H1 (cell line): ENCODE measurements at regions not wholly inside any gene's neighbourhood (a gene's known extent, or its start where the extent isn't known, plus 50 kb on each side); places are given as distances from the start of the nearest gene placed in this dataset.

Experiments
- CTCF ChIA-PET: fragments of 300-600 bp; sonication (Branson Sonifier 250); formaldehyde crosslinking; loops from one replicate; lab custom pipeline; 2021; ENCODE audit not compliant: partially characterized antibody; lab: Charles Lee
- POLR2A ChIA-PET: fragments of 300-600 bp; sonication (Branson Sonifier 250); formaldehyde crosslinking; loops from one replicate; lab custom pipeline; 2021; ENCODE audit warnings: inconsistent platforms; ENCODE audit not compliant: partially characterized antibody; lab: Charles Lee
- DNase-seq, 2 experiments: peaks; one replicate each; pipeline versions ENCODE4 v3.0.0 to v3.0.0-alpha.2; 2010 to 2022; ENCODE audit warnings: low spot score in 2 of 2, low read depth in 1 of 2, mixed read lengths in 1 of 2
- FAIRE-seq: peaks from 2 replicates; lab custom pipeline; 2011; peaks lifted over from hg19 to GRCh38; lab: Jason Lieb, UNC
- H2AFZ ChIP-seq: 2 replicates; pipeline ENCODE4 v1.8.1; 2012; ENCODE audit warnings: low read length, inconsistent platforms
- H2AK5ac ChIP-seq: 2 replicates; pipeline ENCODE4 v1.6.1; 2013; ENCODE audit warnings: low read depth, low read length
- H2BK120ac ChIP-seq: replicated peaks from 2 replicates; pipeline ENCODE3; 2013; ENCODE audit warnings: low read depth, low read length, inconsistent platforms
- H2BK12ac ChIP-seq: 2 replicates; pipeline ENCODE4 v1.6.1; 2013; ENCODE audit warnings: low read depth, low read length
- H2BK15ac ChIP-seq: 2 replicates; pipeline ENCODE4 v1.6.1; 2013; ENCODE audit warnings: low read length
- H2BK20ac ChIP-seq: 2 replicates; pipeline ENCODE4 v1.6.1; 2013; ENCODE audit warnings: low read length
- H2BK5ac ChIP-seq: 2 replicates; pipeline ENCODE4 v1.6.1; 2013; ENCODE audit warnings: low read depth, low read length
- H3K14ac ChIP-seq: 2 replicates; pipeline ENCODE4 v1.6.1; 2013; ENCODE audit warnings: inconsistent platforms; ENCODE audit not compliant: insufficient read length
- H3K18ac ChIP-seq: 2 replicates; pipeline ENCODE4 v1.6.1; 2013; ENCODE audit warnings: low read length; ENCODE audit errors: extremely low read depth
- H3K23ac ChIP-seq: 2 replicates; pipeline ENCODE4 v1.6.1; 2013; ENCODE audit warnings: inconsistent platforms; ENCODE audit not compliant: insufficient read length
- H3K23me2 ChIP-seq: 2 replicates; pipeline ENCODE4 v1.6.1; 2013; ENCODE audit warnings: low read depth, low read length
- H3K27ac ChIP-seq: 2 replicates; pipeline ENCODE4 v1.6.1; 2011; ENCODE audit warnings: low read depth, low read length, inconsistent platforms
- H3K27me3 ChIP-seq, 4 experiments: replicated peaks in 1 of 4; 1 replicate in 1 of 4; 2 replicates in 3 of 4; pipeline versions ENCODE4 v1.6.1 to v1.8.1; 2011 to 2013; ENCODE audit warnings: low read length in 3 of 4, mild to moderate bottlenecking in 3 of 4, inconsistent platforms in 2 of 4, mixed read lengths in 2 of 4, moderate library complexity in 1 of 4; ENCODE audit not compliant: control insufficient read depth in 3 of 4, insufficient read depth in 3 of 4; ENCODE audit errors: extremely low read depth in 1 of 4
- H3K36me3 ChIP-seq, 4 experiments: 2 replicates each; pipeline versions ENCODE4 v1.6.1 to v1.8.1; 2011 to 2013; ENCODE audit warnings: mild to moderate bottlenecking in 4 of 4, low read length in 3 of 4, moderate library complexity in 2 of 4, control low read depth in 1 of 4, inconsistent platforms in 1 of 4; ENCODE audit not compliant: insufficient read depth in 4 of 4, control insufficient read depth in 2 of 4
- H3K4ac ChIP-seq: replicated peaks from 2 replicates; pipeline ENCODE3; 2013; ENCODE audit warnings: low read length, low read depth, mixed read lengths, inconsistent platforms; ENCODE audit not compliant: insufficient read length
- H3K4me1 ChIP-seq, 4 experiments: replicated peaks in 1 of 4; 1 replicate in 1 of 4; 2 replicates in 3 of 4; pipeline versions ENCODE4 v1.6.1 to v1.8.1; 2011 to 2013; ENCODE audit warnings: low read length in 3 of 4, inconsistent platforms in 2 of 4, mixed read lengths in 1 of 4; ENCODE audit not compliant: insufficient read depth in 4 of 4, control insufficient read depth in 3 of 4
- H3K4me2 ChIP-seq, 2 experiments: 2 replicates each; pipeline versions ENCODE4 v1.6.1 to v1.8.1; 2011 to 2013; ENCODE audit warnings: low read depth in 2 of 2, low read length in 2 of 2, control low read depth in 1 of 2, inconsistent platforms in 1 of 2, mild to moderate bottlenecking in 1 of 2; ENCODE audit not compliant: insufficient read depth in 1 of 2
- H3K4me3 ChIP-seq, 4 experiments: fragments of 200-600, 300-600 bp in 1 of 4; sonication (generic), shearing (Covaris generic), sonication (Bioruptor Twin) in 1 of 4; 2 replicates each; pipeline versions ENCODE4 v1.5.1 to v1.8.1; 2011 to 2016; ENCODE audit warnings: low read length in 4 of 4, low read depth in 3 of 4, control low read depth in 2 of 4, inconsistent platforms in 2 of 4, mild to moderate bottlenecking in 2 of 4, mixed read lengths in 1 of 4, moderate library complexity in 1 of 4; ENCODE audit not compliant: insufficient read depth in 2 of 4; ENCODE audit errors: extremely low read depth in 1 of 4
- H3K56ac ChIP-seq: replicated peaks from 2 replicates; pipeline ENCODE3; 2013; ENCODE audit warnings: low read depth, mild to moderate bottlenecking, mixed read lengths, low read length, inconsistent platforms; ENCODE audit not compliant: insufficient read length
- H3K79me1 ChIP-seq: 2 replicates; pipeline ENCODE4 v1.6.1; 2013; ENCODE audit warnings: low read depth, low read length, control low read depth
- H3K79me2 ChIP-seq, 2 experiments: 2 replicates each; pipeline versions ENCODE4 v1.6.1 to v1.8.1; 2012 to 2013; ENCODE audit warnings: low read length in 2 of 2, mild to moderate bottlenecking in 2 of 2, inconsistent platforms in 1 of 2; ENCODE audit not compliant: insufficient read depth in 2 of 2, control insufficient read depth in 1 of 2
- H3K9ac ChIP-seq, 4 experiments: replicated peaks in 1 of 4; 1 replicate in 1 of 4; 2 replicates in 3 of 4; pipeline versions ENCODE4 v1.6.1 to v1.8.1; 2011 to 2013; ENCODE audit warnings: low read depth in 3 of 4, low read length in 3 of 4, control low read depth in 2 of 4, mild to moderate bottlenecking in 2 of 4, moderate library complexity in 2 of 4, inconsistent platforms in 1 of 4; ENCODE audit errors: extremely low read depth in 1 of 4
- H3K9me3 ChIP-seq, 2 experiments: 2 replicates each; pipeline versions ENCODE4 v1.6.1 to v1.8.1; 2012 to 2013; ENCODE audit warnings: mild to moderate bottlenecking in 2 of 2, moderate library complexity in 2 of 2, control low read depth in 1 of 2, inconsistent platforms in 1 of 2, low read depth in 1 of 2, low read length in 1 of 2, mixed read lengths in 1 of 2; ENCODE audit not compliant: insufficient read depth in 2 of 2
- H4K20me1 ChIP-seq, 2 experiments: replicated peaks in 1 of 2; 2 replicates each; pipeline versions ENCODE3 to v1.8.1; 2011 to 2013; ENCODE audit warnings: inconsistent platforms in 2 of 2, low read length in 2 of 2, mild to moderate bottlenecking in 1 of 2; ENCODE audit not compliant: insufficient read depth in 2 of 2, control insufficient read depth in 1 of 2
- H4K5ac ChIP-seq: 2 replicates; pipeline ENCODE4 v1.6.1; 2013; ENCODE audit warnings: low read length, low read depth, mixed read lengths, inconsistent platforms; ENCODE audit not compliant: insufficient read length
- H4K8ac ChIP-seq: 2 replicates; pipeline ENCODE4 v1.8.0; 2013; ENCODE audit warnings: mild to moderate bottlenecking, moderate library complexity, low read length, inconsistent platforms; ENCODE audit not compliant: insufficient read depth; ENCODE audit errors: extremely low read depth
- H4K91ac ChIP-seq: replicated peaks from 2 replicates; pipeline ENCODE3; 2013; ENCODE audit warnings: low read length, mixed read lengths, inconsistent platforms; ENCODE audit not compliant: insufficient read length
- BRCA1 ChIP-seq: IDR thresholded peaks from 2 replicates; pipeline ENCODE4 v1.6.1; 2012; ENCODE audit warnings: low read depth, low read length, improper control_type of control experiment
- CBX8 ChIP-seq: fragments of 300-800, 300-1000 bp; sonication (generic); IDR thresholded peaks from 2 replicates; pipeline ENCODE4 v1.7.1; 2016; ENCODE audit warnings: low read depth, low read length, borderline replicate concordance
- CHD1 ChIP-seq: IDR thresholded peaks from 2 replicates; pipeline ENCODE4 v1.6.1; 2012; ENCODE audit warnings: low read depth, low read length, improper control_type of control experiment
- CHD2 ChIP-seq: IDR thresholded peaks from 2 replicates; pipeline ENCODE4 v1.6.1; 2012; ENCODE audit warnings: low read length, improper control_type of control experiment
- E2F6 ChIP-seq: IDR thresholded peaks from 2 replicates; pipeline ENCODE4 v1.6.1; 2012; ENCODE audit warnings: inconsistent platforms
- EGR1 ChIP-seq: IDR thresholded peaks from 2 replicates; pipeline ENCODE4 v1.6.1; 2011; ENCODE audit warnings: low read depth, low read length, borderline replicate concordance
- HDAC6 ChIP-seq: IDR thresholded peaks from one replicate; pipeline ENCODE4 v1.7.1; 2012; ENCODE audit warnings: low read depth, mild to moderate bottlenecking, inconsistent platforms, low read length, moderate library complexity
- JUN ChIP-seq: IDR thresholded peaks from 2 replicates; pipeline ENCODE4 v1.6.1; 2011; ENCODE audit warnings: low read depth, mild to moderate bottlenecking, improper control_type of control experiment, low read length
- KDM1A ChIP-seq: fragments of 200-600, 300-600 bp; sonication (generic); IDR thresholded peaks from 2 replicates; pipeline ENCODE4 v1.7.1; 2016; ENCODE audit warnings: mild to moderate bottlenecking, low read length, borderline replicate concordance
- POLR2A ChIP-seq, 2 experiments: IDR thresholded peaks; 1 replicate in 1 of 2; 2 replicates in 1 of 2; pipeline ENCODE4 v1.6.1; 2011; ENCODE audit warnings: low read depth in 2 of 2, low read length in 2 of 2, mild to moderate bottlenecking in 2 of 2; ENCODE audit errors: control extremely low read depth in 1 of 2
- POLR2AphosphoS5 ChIP-seq: IDR thresholded peaks from 2 replicates; pipeline ENCODE4 v1.6.1; 2011; ENCODE audit warnings: low read depth, low read length
- RAD21 ChIP-seq, 2 experiments: IDR thresholded peaks in 1 of 2; conservative IDR thresholded peaks in 1 of 2; 2 replicates each; pipeline ENCODE4 v1.6.1; 2011; ENCODE audit warnings: low read depth in 2 of 2, low read length in 2 of 2, improper control_type of control experiment in 1 of 2, inconsistent platforms in 1 of 2, mild to moderate bottlenecking in 1 of 2, moderate library complexity in 1 of 2
- RNF2 ChIP-seq: fragments of 200-900, 300-1000 bp; sonication (generic); IDR thresholded peaks from 2 replicates; pipeline ENCODE4 v1.7.1; 2016; ENCODE audit warnings: borderline replicate concordance, low read depth, mild to moderate bottlenecking, antibody characterized with exemption, low read length; ENCODE audit not compliant: poor library complexity, severe bottlenecking; ENCODE audit errors: missing control alignments
- SUZ12 ChIP-seq: fragments of 200-600 bp; sonication (generic); IDR thresholded peaks from 2 replicates; pipeline ENCODE4 v1.6.1; 2012; ENCODE audit warnings: mild to moderate bottlenecking, inconsistent platforms, low read length, moderate library complexity, mixed read lengths
- TAF1 ChIP-seq: IDR thresholded peaks from 2 replicates; pipeline ENCODE4 v1.6.1; 2011; ENCODE audit warnings: mild to moderate bottlenecking, low read depth, low read length
- TCF12 ChIP-seq: IDR thresholded peaks from 2 replicates; pipeline ENCODE4 v1.6.1; 2011; ENCODE audit warnings: low read depth, mild to moderate bottlenecking, low read length

- H3K18ac ChIP-seq, result no peak overlapping the region
- no peak for FAIRE-seq
- no peaks in the 10 kb centered on the region for H4K20me1 ChIP-seq
- H3K36me3 ChIP-seq, result no peaks in the 10 kb centered on the region
- no peak overlapping the region for H2AFZ ChIP-seq
- H2BK20ac ChIP-seq, result no peak overlapping the region
- no peak overlapping the region for H3K4me3 ChIP-seq
- no peak overlapping the region for H3K4me2 ChIP-seq
- H2AK5ac ChIP-seq, result no peak overlapping the region
- H4K5ac ChIP-seq, result no peak overlapping the region
- no peak overlapping the region for H2BK15ac ChIP-seq
- DNase-seq, result no peak
- no peak overlapping the region for H2BK120ac ChIP-seq
- POLR2A ChIA-PET, result no interaction called here
- no peaks in the 10 kb centered on the region for H3K4me1 ChIP-seq
- H3K23ac ChIP-seq, result no peak overlapping the region
- H3K27me3 ChIP-seq, result no peaks in the 10 kb centered on the region
- H3K4ac ChIP-seq, result no peak overlapping the region
- H3K56ac ChIP-seq, result no peak overlapping the region
- H3K23me2 ChIP-seq, result no peaks in the 10 kb centered on the region
- H3K9me3 ChIP-seq, result 0 out of 4 replicates have a peak, but pooled peaks cover 0 to 2% of the 10 kb centered on the region in 2 experiments
- no peak overlapping the region for H3K9ac ChIP-seq
- H2BK12ac ChIP-seq, result no peak overlapping the region
- no peak overlapping the region for H3K14ac ChIP-seq
- H3K79me1 ChIP-seq, result no peaks in the 10 kb centered on the region
- CTCF ChIA-PET, result no interaction called here
- H2BK5ac ChIP-seq, result no peak overlapping the region
- no peaks in the 10 kb centered on the region for H3K79me2 ChIP-seq
- no peak overlapping the region for H4K91ac ChIP-seq
- no peak overlapping the region for H3K27ac ChIP-seq
- H4K8ac ChIP-seq, result no peak overlapping the region
- TF ChIP-seq JUN, result no peak
- no peak for TF ChIP-seq POLR2AphosphoS5
- no peak for TF ChIP-seq BRCA1
- no peak for TF ChIP-seq RNF2
- TF ChIP-seq POLR2A (IDR thresholded peaks at IDR 0.05; ENCODE audit: control extremely low read depth in 1 of 2, low read depth in 2 of 2, low read length in 2 of 2), result no peak
- TF ChIP-seq KDM1A, result no peak
- TF ChIP-seq CBX8, result no peak
- no peak for TF ChIP-seq CHD2
- no peak for TF ChIP-seq SUZ12
- no peak for TF ChIP-seq RAD21 (IDR thresholded peaks at IDR 0.05 in 1 of 2, conservative IDR thresholded peaks at IDR 0.05 in 1 of 2; ENCODE audit: low read depth in 2 of 2, low read length in 2 of 2)
- no peak for TF ChIP-seq TAF1
- no peak for TF ChIP-seq E2F6
- no peak for TF ChIP-seq CHD1
- no peak for TF ChIP-seq HDAC6
- no peak for TF ChIP-seq EGR1
- no peak for TF ChIP-seq TCF12
These were observed 1178.9 kb downstream of the FLRT2 start for GRCh38 chr14:86708846-86709339.
